HG02970 (cell line): ENCODE measurements at regions not wholly inside any gene's neighbourhood (a gene's known extent, or its start where the extent isn't known, plus 50 kb on each side); places are given as distances from the start of the nearest gene placed in this dataset.

Experiments used
- ATAC-seq: cut with Tn5 transposase; IDR thresholded peaks from one replicate; pipeline ENCODE4 v1.9.1; 2021; ENCODE audit warnings: mild to moderate bottlenecking, moderate library complexity, moderate number of reproducible peaks; ENCODE audit not compliant: unreplicated experiment, low FRiP score

GRCh38 chr7:46489106-46489505, 568.0 kb upstream of the IGFBP3 start:
- no peak for ATAC-seq

- no peak for ATAC-seq
Observed at GRCh38 chr7:46488607-46489006, 567.5 kb upstream of the IGFBP3 start.

GRCh38 chr7:46486256-46487206, 565.5 kb upstream of the IGFBP3 start:
- no peak for ATAC-seq

GRCh38 chr7:46485481-46486065, 564.5 kb upstream of the IGFBP3 start:
- ATAC-seq: no peak

GRCh38 chr7:46484906-46485305, 563.8 kb upstream of the IGFBP3 start:
- no peak for ATAC-seq

- no peak for ATAC-seq
Observed at GRCh38 chr7:46480619-46481018, 559.5 kb upstream of the IGFBP3 start.

GRCh38 chr7:46479680-46480079, 558.6 kb upstream of the IGFBP3 start:
- no peak for ATAC-seq

GRCh38 chr7:46478046-46478445, 557.0 kb upstream of the IGFBP3 start:
- no peak for ATAC-seq

- no peak for ATAC-seq
Observed at GRCh38 chr7:46468753-46469356, 547.8 kb upstream of the IGFBP3 start.

GRCh38 chr7:46463170-46463569, 542.1 kb upstream of the IGFBP3 start:
- ATAC-seq: no peak

- ATAC-seq: no peak
Observed at GRCh38 chr7:46461334-46461777, 540.3 kb upstream of the IGFBP3 start.

GRCh38 chr7:46459942-46460341, 538.9 kb upstream of the IGFBP3 start:
- ATAC-seq: no peak

- ATAC-seq: no peak
Observed at GRCh38 chr7:46454816-46455215, 533.7 kb upstream of the IGFBP3 start.

- ATAC-seq: no peak
Observed at GRCh38 chr7:46452561-46453135, 531.6 kb upstream of the IGFBP3 start.

- ATAC-seq: no peak
Observed at GRCh38 chr7:46451846-46452245, 530.8 kb upstream of the IGFBP3 start.

GRCh38 chr7:46450886-46451285, 529.8 kb upstream of the IGFBP3 start:
- no peak for ATAC-seq

- no peak for ATAC-seq
Observed at GRCh38 chr7:46450425-46450824, 529.4 kb upstream of the IGFBP3 start.

GRCh38 chr7:46449743-46450142, 528.7 kb upstream of the IGFBP3 start:
- ATAC-seq: no peak

GRCh38 chr7:46448478-46448877, 527.4 kb upstream of the IGFBP3 start:
- no peak for ATAC-seq

- no peak for ATAC-seq
Observed at GRCh38 chr7:46446151-46446550, 525.1 kb upstream of the IGFBP3 start.

GRCh38 chr7:46444256-46444655, 523.2 kb upstream of the IGFBP3 start:
- no peak for ATAC-seq
